ENCODE measurements at regions not wholly inside any gene's neighbourhood (a gene's known extent, or its start where the extent isn't known, plus 50 kb on each side); places are given as distances from the start of the nearest gene placed in this dataset.
A peak's percentile ranks its signal among the peaks of the same experiment; 100 is the strongest.

DNA sequence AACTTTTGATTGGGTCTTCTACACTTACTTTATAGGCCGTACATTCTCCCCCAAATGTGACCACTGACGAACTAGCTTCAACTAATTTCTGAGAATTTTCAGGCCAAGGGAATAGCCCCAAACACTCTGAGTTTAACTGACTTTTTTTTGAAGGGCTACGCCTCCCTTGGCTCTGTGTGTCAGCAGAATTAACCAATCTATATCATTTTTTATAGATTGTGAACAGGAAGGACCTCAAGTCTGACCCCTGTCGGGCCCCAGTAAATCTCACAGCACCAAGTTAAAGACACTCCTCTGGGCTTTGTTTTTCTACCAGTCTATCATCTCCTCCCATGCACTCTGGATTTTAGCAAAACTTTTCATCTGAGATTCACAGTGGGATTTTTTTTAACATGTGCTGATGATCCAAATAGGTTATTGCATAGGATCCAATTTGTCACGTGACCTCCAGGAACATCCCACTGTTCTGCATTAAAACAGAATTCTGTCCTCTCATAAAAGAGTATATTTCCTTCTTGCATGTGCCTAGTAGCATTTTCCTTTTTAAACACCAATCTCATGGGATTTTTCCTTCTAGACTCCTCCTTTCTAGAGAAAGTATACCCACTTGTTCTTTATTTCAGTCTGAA is 307.1 kb downstream of the OSR1 start:
- H3K27ac ChIP-seq: no peak overlapping the region
- DNase-seq (ENCODE audit: low read depth, low spot score): no peak

GRCh38 chr2:19050354-19050753 is 308.1 kb downstream of the OSR1 start:
- no peak overlapping the region for H3K27ac ChIP-seq
- DNase-seq (ENCODE audit: low read depth, low spot score): no peak

- no peak overlapping the region for H3K27ac ChIP-seq
- DNase-seq (ENCODE audit: low read depth, low spot score): no peak
Observed at GRCh38 chr2:19048593-19049266, 309.7 kb downstream of the OSR1 start.

DNA sequence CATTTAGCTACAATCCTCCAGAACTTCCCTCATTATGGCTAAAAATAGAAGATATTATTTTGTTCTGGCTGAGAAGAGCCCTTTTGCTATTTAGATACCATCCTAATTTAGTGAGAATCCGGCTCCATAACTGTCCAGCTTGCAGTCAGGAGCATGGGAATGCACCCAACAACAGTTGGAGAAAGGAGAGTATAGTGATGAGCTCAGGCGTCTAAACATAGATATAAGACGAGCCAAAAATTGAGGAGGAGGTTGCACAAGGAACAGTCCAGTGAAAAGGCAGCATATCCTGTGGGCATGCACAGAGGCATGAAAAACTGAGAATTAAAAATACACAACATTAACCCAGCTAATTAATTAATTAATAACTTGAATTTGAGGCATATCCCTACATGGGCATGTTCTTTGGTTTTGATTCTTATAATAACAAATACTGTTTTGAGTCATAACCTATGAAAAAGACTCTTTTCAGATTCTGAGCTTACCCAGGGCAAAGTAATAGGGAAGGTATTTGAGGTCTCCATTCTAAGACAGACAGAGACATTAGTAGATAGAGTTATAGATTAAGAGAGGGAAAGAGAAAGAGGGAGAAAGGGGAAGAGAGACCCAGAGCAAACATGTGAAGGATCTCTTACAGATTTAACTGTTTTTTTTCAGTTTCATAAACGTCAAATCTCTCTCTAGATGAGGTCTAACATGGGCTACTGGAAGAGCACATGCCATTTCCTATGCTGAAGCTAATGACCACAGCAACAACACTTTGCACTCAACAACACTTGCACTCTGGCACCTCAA is 311.2 kb downstream of the OSR1 start:
- H3K27ac ChIP-seq: no peak overlapping the region
- no peak for DNase-seq (ENCODE audit: low read depth, low spot score)

- no peak for DNase-seq (ENCODE audit: low read depth, low spot score)
- no peak overlapping the region for H3K27ac ChIP-seq
Observed at GRCh38 chr2:19045151-19045550, 313.3 kb downstream of the OSR1 start.

- no peak overlapping the region for H3K27ac ChIP-seq
- no peak for DNase-seq (ENCODE audit: low read depth, low spot score)
Observed at GRCh38 chr2:19043893-19044292, 314.5 kb downstream of the OSR1 start.

DNA sequence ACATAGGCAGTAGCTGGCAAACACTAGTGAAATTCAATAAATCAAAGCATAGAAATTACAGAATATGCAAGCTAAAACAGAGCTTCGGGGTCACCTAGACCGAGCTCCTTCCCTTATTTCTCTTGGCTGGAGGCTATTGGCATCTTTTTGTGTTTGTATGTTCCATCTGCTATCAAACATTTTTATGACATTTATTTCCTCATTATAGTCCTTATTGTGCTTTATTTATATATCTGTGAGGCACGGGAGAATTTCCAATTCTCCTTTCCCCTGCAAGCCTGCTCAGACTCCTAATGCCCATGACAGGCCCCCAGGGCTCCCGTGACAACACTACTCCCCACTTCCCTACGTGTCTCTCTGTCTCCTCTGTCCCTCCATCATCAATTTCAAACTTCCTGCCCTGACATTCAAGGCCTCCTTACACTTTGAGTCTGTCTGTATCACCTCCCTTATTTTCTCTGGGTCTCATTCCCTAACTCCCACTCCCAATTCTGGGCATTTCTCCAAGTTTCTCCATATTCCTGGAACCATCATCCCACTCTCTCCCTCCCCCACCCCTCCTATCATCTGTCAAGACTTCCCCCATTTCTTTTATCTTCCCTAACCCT is 316.9 kb downstream of the OSR1 start:
- DNase-seq (ENCODE audit: low read depth, low spot score): no peak
- H3K27ac ChIP-seq: no peak overlapping the region

GRCh38 chr2:19038071-19039015 is 320.1 kb downstream of the OSR1 start:
- peak; percentile 29 for DNase-seq (ENCODE audit: low read depth, low spot score)

GRCh38 chr2:19036091-19036490 is 322.3 kb downstream of the OSR1 start:
- DNase-seq (ENCODE audit: low read depth, low spot score): no peak
- no peak overlapping the region for H3K27ac ChIP-seq

More at GRCh38 chr2:19038071-19039015, 320.1 kb downstream of the OSR1 start:
- peak overlapping the region; percentile 78 for H3K27ac ChIP-seq

DNA sequence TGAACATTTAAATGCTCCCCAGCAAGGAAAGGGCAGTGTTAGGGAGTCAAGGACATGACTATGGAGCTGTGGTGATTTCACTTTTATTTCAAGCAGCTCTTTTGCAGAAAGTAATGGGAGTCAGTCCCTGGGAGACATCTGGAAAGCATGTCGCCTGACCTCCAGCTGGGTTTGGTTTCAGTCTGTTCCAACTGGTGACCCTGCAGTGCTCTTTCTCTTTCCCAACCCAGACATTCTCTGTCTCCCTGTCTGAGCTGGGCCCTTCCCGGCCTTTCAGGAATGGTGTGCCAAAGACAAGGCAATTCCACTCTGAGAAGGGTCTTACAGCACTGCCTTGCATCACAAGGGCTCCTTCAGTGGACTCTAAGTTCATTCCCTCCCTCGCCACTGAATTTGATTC is 323.2 kb downstream of the OSR1 start:
- no peak for DNase-seq (ENCODE audit: low read depth, low spot score)
- no peak overlapping the region for H3K27ac ChIP-seq

DNA sequence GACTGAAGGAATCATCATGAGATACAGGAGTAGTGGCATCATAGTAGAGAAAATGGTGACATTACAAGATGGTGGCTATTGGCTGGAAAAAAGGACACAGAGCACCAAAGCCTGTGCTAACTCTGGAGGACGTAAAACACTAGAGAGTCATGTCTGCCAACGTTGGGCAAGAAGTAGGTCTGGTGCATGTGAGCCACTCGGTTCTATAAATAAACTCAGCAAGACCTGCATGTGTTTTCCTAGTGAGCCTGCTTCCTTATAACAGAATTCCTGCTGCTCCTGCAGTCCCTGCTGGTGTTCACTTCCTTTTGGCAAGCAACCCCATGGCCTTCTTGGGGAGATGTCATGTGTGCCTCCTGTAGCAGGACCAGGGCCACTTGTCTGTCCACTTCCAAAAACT is 325.2 kb downstream of the OSR1 start:
- no peak overlapping the region for H3K27ac ChIP-seq
- DNase-seq (ENCODE audit: low read depth, low spot score): no peak

- H3K27ac ChIP-seq: no peak overlapping the region
- no peak for DNase-seq (ENCODE audit: low read depth, low spot score)
Observed at GRCh38 chr2:19031642-19032041, 326.8 kb downstream of the OSR1 start.

GRCh38 chr2:19029655-19030054 is 328.8 kb downstream of the OSR1 start:
- H3K27ac ChIP-seq: peak overlapping the region; percentile 24
- no peak for DNase-seq (ENCODE audit: low read depth, low spot score)

DNA sequence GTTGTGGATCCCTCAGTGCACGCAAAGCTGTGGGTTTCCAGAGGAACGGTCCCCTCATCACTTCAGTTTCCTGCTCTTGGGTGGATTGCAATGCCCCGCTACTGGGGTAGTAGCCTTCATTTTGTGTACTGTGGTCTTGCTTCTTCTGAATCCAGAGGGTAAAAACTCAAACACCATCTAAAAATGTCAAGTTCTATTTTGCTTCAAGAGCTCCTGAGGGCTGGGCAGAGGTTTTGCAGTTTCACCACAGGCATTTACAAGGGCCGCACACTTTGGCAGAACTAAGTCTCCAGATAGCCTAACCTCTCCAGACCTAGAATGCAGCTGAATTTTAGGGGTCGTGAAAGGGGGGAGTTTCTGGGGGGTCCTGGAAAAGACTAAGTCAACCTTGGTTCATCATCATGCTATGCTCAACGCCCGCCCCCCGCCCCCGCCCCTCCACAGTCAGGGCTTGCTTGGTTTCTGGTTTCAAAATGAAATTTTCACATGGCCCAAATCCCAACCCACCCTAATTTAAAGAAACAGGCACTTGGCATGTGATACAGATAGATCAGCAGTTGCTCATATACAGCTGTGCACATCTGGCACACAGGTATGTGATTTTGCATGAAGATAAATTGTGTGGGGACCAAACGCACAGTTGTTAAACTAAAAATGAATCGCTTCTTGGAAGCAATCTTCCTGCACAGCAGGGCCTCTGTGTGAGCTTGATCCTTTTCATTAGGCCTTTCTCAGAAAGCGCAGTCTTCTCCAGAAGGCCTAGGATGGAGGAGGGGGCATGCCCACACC is 329.6 kb downstream of the OSR1 start:
- DNase-seq (ENCODE audit: low read depth, low spot score): no peak

GRCh38 chr2:19027626-19028025 is 330.8 kb downstream of the OSR1 start:
- DNase-seq (ENCODE audit: low read depth, low spot score): no peak
- no peak overlapping the region for H3K27ac ChIP-seq

More for the DNA sequence above, 329.6 kb downstream of the OSR1 start:
- H3K27ac ChIP-seq: no peak overlapping the region

DNA sequence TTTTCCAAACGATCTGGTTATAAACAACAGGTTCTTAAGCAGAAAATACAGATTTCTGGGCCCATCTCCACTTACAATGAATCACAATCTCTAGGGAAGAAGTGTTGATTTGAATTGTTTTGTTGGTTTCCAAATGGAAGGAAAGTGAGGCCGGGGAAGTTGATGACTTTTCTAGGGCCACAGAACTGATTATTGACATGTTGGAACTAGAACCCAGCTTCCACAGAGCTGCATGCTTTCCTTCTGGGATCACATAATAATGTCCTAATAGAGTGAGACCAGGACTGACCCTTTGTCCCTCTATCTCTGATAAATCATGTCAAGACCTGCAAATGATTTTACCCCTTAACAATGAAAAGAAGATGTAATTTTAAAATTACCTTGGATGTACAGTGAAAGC is 332.2 kb downstream of the OSR1 start:
- no peak for DNase-seq (ENCODE audit: low read depth, low spot score)
- peak overlapping the region; percentile 9 for H3K27ac ChIP-seq

DNA sequence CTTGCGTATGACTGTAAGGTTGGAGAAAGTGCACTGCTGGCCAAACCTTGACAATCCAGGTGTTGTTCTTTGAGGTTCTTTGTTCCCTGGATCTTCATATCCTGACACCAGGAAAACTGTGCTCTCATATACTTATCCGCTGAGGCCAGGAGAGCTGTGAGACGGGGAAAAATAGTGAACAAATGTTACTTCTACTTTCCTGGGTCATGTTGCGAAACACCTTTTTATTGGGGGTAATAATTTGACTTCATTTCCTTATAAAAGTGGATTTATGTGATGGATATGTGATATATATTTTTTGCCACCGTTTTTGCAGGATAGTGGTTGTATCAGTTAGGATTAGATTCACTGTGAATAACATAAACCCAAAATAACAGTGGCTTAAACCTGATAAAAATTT is 336.1 kb downstream of the OSR1 start:
- H3K27ac ChIP-seq: no peak overlapping the region
- no peak for DNase-seq (ENCODE audit: low read depth, low spot score)

DNA sequence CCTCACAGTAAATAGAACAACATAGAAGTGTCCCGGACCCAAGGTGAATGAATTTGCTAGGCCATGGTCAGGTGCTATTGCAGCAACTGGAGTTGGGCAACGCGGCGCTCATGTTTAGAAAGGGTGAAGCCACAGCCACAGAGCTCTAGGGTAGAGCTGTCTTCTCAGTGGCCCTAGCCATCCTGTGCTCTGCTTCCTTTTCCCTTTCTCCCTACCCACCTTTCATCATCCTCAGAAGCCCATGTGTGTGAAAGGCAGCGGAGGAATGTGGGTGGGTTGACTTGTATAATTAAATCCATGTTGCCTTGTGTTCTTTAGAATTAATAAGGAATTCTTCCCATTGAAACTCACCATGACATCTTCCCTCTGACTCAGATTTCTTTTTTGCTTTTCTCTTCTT is 336.7 kb downstream of the OSR1 start:
- no peak overlapping the region for H3K27ac ChIP-seq
- DNase-seq (ENCODE audit: low read depth, low spot score): no peak

- H3K27ac ChIP-seq: peak overlapping the region; percentile 22
- DNase-seq (ENCODE audit: low read depth, low spot score): no peak
Observed at GRCh38 chr2:19021100-19021476, 337.3 kb downstream of the OSR1 start.

All from epithelial cell of prostate (primary cell).